Epidermal melanocyte (primary cell): ENCODE measurements at regions not wholly inside any gene's neighbourhood (a gene's known extent, or its start where the extent isn't known, plus 50 kb on each side); places are given as distances from the start of the nearest gene placed in this dataset.
"Not testable (repeated sequence)": the region's sequence is repeated elsewhere in the genome, so short reads cannot be mapped to it uniquely, and the experiment has no call there.

Experiments
- DNase-seq: peaks from one replicate; pipeline ENCODE4 v3.0.0; 2011; ENCODE audit warnings: low spot score; ENCODE audit not compliant: insufficient read length

- DNase-seq: no peak
Observed at GRCh38 chr1:241447031-241447644, 72.4 kb downstream of the FH start.

DNA sequence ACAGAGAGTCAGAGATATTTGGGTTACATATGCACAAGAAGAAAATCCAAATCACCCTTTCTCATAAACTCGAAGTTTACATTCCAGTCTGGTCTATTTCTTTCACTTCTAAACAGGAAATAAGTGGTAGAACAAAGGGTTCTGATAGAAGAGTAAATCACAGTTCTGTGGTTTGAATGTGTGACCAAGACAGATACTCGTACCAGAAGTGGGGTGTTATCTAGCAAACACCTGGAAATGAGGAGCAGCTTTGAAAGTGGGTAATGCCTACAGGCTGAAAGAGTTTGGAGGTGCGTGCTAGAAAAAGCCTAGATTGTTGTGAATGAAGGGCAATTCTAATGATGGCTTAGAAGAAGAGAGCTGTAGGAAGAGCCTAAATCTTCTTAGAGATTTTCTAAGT, 74.7 kb downstream of the FH start:
- no peak for DNase-seq

DNA sequence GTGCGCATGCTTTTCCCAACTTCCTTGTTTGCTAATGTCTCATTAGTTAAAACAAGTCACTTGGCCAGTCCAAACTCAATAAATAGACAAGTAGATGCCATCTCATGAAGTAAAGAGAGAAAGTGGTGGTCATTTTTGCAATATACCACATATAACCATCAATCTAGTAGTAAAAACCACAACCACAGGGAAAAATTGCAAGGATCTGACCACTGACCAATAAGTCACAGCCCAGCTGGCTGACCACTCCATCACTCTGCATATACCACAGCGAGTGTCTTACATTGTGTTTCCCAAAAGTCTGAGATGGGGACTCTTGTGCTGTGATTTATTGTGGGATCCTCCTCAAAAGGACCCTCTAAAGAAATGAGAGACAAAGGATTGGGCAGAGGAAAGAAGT, 76.0 kb downstream of the FH start:
- no peak for DNase-seq

DNA sequence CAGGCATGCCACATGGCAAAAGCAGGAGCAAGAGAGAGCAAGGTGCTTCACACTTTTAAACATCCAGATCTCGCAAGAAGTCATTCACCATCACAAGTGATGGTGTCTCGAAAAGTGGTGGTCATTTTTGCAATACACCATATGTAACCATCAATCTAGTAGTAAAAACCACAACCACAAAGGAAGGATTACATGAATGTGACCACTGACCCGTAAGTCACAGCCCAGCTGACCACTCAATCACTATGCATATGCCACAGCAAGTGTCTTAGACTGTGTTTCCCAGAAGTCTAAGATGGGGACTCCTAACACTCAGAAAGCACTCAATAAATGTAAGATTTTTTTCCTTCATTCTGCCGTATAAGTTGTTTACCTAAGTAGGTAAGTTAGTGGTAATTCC, 76.9 kb downstream of the FH start:
- DNase-seq: no peak

- no peak for DNase-seq
Observed at GRCh38 chr1:241440904-241441303, 78.7 kb downstream of the FH start.

DNA sequence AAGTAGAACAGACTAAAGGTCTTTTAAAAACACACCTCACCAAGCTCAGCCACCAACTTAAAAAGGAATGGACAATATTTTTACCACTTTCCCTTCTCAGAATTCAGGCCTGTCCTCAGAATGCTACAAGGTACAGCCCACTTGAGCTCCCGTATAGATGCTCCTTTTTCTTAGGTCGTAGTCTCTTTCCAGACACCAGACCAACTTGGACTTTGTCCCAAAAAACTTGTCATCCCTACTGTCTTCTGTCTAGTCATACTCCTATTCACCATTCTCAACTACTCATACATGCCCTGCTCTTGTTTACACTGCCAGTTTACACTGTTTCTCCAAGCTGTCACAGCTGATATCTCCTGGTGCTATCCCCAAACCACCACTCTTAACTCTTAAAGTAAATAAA, 80.9 kb downstream of the FH start:
- DNase-seq: not testable (repeated sequence)

GRCh38 chr1:241432241-241432640, 75.2 kb upstream of the RGS7 start:
- DNase-seq: no peak

GRCh38 chr1:241425091-241425490, 68.1 kb upstream of the RGS7 start:
- DNase-seq: not testable (repeated sequence)

GRCh38 chr1:241424480-241424971, 67.5 kb upstream of the RGS7 start:
- no peak for DNase-seq

DNA sequence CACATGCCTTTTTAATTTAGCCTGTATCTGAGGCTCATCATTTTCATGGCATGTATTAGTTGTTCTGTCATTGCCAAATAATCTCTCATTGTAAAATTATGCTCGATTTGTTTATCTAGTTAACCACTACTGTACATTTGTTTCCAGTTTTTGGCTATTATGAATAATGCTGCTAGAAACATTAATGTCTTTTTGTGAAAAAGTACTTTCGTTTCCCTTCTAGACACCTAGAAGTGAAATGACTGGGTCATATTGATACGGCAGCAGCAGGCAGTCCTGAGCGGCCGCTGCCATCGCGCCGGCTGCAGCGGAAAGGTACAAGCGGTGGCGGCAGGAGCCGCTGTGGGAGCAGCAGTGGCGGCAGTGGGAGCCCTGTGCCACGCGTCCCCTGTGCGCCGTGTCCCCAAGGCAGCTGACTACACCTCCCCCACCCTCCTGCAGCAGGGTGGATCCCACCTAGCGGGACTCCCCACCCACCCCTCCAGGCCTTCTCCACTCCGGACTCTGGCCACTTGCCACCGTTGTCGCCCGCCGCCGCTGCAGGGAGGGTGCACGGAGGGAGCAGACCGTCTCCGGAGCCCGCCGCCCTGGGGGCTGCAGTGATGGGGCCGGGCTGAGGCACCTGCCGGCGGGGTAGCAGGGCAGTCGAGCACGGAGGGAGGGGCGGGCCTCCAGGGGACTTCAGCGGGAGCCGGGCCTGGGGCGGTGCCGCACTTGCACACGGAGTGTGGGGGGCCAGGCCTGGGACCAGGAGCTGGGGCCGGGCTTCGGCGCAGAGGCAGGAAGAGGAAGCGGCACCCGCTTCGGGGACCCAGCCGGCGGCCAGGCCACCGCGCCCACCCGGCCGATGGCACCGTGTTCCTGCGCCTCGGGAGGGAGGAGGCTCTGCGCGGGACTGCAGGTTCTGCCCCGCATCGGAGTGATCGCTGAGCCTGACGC, 66.8 kb upstream of the RGS7 start:
- no peak for DNase-seq

GRCh38 chr1:241422470-241422869, 65.5 kb upstream of the RGS7 start:
- DNase-seq: no peak

GRCh38 chr1:241419986-241420385, 63.0 kb upstream of the RGS7 start:
- DNase-seq: no peak

GRCh38 chr1:241417258-241417657, 60.3 kb upstream of the RGS7 start:
- no peak for DNase-seq

DNA sequence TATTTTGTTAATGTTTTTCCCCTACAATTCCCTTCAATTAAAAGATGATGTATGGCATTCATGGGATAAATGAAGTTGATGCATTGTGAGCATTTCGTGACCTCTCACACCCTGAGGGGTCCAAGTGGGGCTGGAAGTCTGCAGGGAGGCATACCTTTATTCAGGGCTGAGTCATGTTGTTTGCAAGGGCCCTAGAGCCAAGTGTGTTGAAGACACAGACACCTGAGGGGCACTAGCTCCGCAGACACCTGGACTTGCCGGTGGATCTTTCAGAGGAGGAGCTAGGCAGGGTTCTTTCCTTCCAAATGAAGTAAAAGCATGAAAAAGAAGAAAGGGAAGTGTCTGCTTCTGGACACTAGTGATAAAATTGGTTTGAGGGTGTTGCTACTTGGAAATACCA, 57.0 kb upstream of the RGS7 start:
- DNase-seq: no peak

DNA sequence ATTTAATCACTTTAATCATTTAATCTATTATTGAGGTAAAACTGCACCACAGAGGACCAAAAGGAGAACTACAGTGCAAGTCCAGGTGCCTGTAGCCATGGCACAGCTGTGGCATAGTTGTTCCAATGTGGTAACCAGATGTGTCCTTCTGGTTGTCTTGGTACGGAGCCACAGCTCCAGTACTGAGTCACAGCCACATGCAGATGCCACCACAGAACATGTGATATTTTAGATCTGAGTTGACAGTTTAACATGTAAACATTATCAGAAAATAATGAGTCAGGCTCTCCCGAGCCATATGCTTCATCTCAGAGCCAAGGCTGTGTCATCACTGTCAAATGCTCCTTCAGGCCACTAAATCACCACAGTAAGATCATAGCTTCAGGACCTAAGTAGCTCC, 56.4 kb upstream of the RGS7 start:
- peak; percentile 34 for DNase-seq

DNA sequence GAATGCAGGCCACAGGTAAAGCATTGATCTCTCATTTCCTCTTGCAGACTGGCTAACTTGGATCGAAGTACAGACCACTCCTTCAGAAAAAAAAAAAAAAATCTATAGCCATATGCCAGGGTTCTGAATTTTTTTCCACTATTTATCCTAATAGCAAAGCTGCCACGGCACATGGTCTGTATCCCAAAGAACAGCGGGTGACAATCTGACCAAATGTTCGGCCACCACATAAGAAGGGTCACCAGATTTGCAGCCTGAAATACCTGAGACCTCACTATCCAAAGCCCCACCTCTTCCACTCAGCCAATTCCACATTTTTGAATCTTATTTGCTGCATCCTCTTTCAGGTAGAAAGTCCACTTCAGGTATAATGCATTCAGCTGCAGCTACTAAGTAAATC, 55.6 kb upstream of the RGS7 start:
- DNase-seq: no peak

DNA sequence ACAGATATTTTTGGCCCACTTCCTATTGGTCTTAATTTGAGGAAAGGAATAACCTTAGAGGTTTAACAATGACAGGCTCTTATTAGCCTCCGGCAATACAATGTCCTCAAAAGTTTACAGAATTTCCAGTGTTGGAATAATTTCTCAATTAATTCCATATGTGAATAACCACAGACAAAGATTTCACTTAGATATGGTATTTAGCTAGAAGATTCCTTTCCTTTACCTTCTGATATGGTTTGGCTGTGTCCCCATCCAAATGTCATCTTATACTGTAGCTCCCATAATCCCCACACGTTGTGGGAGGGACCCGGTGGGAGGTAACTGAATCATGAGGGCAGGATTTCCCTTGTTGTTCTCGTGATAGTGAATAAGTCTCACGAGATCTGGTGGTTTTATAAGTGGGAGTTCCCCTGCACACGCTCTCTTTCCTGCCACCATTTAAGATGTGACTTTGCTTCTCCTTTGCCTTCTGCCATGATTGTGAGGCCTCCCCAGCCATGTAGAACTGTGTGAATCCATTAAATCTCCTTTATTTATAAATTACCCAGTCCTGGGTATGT, 54.9 kb upstream of the RGS7 start:
- DNase-seq: no peak

- DNase-seq: no peak
Observed at GRCh38 chr1:241411056-241411775, 54.2 kb upstream of the RGS7 start.

DNA sequence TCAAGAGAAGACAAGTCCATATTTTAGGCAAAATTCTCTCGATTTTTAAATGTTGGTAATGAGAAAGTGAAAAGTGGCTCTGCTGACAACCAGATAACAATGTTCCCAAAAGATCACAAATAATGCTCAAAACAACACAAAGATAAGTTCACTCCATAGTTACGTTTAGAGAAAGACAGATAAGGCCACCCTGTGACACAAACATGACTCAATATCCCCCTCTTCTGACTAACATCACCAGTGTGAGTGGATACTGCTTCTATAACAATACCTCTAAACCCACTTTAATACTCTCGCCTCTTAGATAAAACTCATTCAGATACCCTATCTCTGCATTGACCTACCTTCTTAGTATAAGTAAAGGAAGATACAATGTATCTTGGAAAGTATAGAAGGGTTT, 51.2 kb upstream of the RGS7 start:
- DNase-seq: no peak
